Central memory CD8-positive, alpha-beta T cell (primary cell): ENCODE measurements at regions not wholly inside any gene's neighbourhood (a gene's known extent, or its start where the extent isn't known, plus 50 kb on each side); places are given as distances from the start of the nearest gene placed in this dataset.

ENCODE experiments used
- ATAC-seq: fragments of 150-1000 bp; cut with Tn5 transposase; replicated peaks from 2 replicates; pipeline ENCODE4 v1.10.0; 2022; ENCODE audit warnings: mild to moderate bottlenecking, moderate FRiP score, moderate number of reproducible peaks; ENCODE audit not compliant: poor library complexity, severe bottlenecking; ENCODE audit errors: extremely low read depth
- DNase-seq, 2 donors: peaks; one replicate each; pipeline ENCODE4 v3.0.0; 2021; ENCODE audit warnings: low spot score in 2 of 2
- H3K27ac Mint-ChIP-seq: one replicate; pipeline ENCODE4 v1.8.0; 2022; ENCODE audit warnings: low read depth, mild to moderate bottlenecking, moderate library complexity, mixed read lengths
- H3K27me3 Mint-ChIP-seq: one replicate; pipeline ENCODE4 v1.8.0; 2022; ENCODE audit warnings: mixed read lengths
- H3K36me3 Mint-ChIP-seq: one replicate; pipeline ENCODE4 v1.8.0; 2022; ENCODE audit warnings: mild to moderate bottlenecking, moderate library complexity, mixed read lengths; ENCODE audit not compliant: insufficient read depth
- H3K4me1 Mint-ChIP-seq: one replicate; pipeline ENCODE4 v1.8.0; 2022; ENCODE audit warnings: mixed read lengths
- H3K4me3 Mint-ChIP-seq: one replicate; pipeline ENCODE4 v1.8.0; 2022; ENCODE audit warnings: mild to moderate bottlenecking, moderate library complexity, mixed read lengths
- H3K9me3 Mint-ChIP-seq: one replicate; pipeline ENCODE4 v1.8.0; 2022; ENCODE audit warnings: mixed read lengths

DNA sequence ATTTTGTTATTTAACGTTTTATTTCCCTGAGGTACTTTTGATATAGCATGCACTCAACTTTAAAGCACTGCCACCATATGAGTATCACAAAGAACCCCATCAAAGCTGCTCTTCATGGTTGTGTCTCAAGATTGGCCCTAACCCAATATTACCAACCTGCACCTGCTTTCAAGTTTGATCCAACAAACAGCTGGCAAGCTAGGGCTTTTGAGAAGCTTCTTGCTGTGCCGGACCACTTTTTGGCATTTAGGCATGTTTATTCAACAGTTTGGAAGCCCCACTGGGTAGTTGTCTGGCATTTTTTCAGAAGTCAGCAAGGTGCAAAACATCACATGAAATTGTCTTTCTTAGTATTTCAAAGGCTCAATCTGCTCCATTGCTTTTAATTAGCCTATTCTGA is 137.2 kb upstream of the PLEKHA5 start:
- no peaks in the 10 kb centered on the region for H3K36me3 Mint-ChIP-seq
- no peaks in the 10 kb centered on the region for H3K4me1 Mint-ChIP-seq
- peaks cover 22% of the 10 kb centered on the region for H3K27me3 Mint-ChIP-seq
- no peaks in the 10 kb centered on the region for H3K9me3 Mint-ChIP-seq
- H3K27ac Mint-ChIP-seq, result no peak overlapping the region
- DNase-seq, result no peak
- no peak overlapping the region for H3K4me3 Mint-ChIP-seq
- ATAC-seq, result no peak

DNA sequence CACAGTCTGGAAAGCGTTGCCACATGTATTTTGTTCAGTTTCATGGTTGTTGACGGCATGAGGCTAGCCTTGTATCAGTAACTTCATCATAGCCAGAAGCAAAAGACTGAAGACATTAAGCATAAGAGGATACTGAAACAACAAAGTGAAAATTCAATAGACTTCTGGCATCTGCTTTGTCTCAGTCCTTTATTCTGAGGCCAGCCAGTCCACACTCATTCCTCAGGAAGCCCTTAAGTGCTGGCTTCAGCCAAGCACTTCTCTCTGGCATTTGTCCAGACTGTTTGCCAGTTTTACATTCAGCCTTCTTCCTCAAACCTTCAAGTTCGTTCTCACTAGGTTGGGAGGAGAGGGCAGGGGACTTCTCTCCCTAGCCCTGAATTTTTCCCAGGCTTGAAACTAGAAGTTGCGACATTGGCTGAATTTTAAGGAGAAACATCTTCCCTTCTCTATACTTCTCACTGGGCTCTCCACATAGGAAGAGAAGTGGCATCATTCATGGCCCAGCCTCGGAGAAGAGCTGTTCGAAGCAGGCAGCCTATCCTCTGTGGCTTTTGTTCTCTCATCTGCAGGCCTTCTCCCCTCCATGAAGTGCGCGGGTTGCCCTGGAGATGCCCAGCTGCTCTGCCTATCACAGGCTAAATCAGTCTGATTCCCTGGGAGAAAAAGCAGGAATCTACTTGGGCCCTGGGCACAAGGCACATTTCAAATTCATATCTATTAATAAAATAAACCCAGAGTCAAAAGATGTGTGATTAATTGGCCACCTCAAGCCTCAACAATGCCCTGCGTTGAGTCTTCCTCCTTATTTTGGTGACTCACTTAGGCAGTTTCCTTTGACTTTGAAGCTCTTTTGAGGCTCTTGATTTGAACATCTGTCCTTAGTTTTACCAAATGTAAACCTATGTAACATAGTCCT is 130.9 kb upstream of the PLEKHA5 start:
- H3K9me3 Mint-ChIP-seq, result no peaks in the 10 kb centered on the region
- DNase-seq, result no peak
- H3K27me3 Mint-ChIP-seq, result peaks cover 13% of the 10 kb centered on the region
- H3K27ac Mint-ChIP-seq, result no peak overlapping the region
- H3K4me3 Mint-ChIP-seq, result no peak overlapping the region
- no peak for ATAC-seq
- H3K36me3 Mint-ChIP-seq, result no peaks in the 10 kb centered on the region
- no peaks in the 10 kb centered on the region for H3K4me1 Mint-ChIP-seq

DNA sequence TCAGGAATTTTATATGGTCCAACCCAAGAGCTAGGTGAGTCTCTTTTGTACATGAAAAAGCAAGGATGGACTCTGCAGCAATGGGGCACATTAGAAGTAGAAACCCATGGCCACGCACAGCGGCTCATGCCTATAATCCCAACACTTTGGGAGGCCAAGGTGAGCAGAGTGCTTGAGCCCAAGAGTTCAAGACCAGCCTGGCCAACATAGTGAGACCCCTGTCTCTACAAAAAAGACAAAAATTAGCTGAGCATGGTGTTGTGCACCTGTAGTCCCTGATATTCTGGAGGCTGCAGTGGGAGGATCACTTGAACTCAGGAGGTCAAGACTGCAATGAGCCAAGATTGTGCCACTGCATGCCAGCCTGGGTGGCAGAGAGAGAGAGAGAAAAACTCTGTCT is 128.7 kb upstream of the PLEKHA5 start:
- Mint-ChIP-seq H3K36me3 (no peaks in the 10 kb centered on the region), H3K4me3 (no peak overlapping the region), H3K27ac (no peak overlapping the region), H3K27me3 (no peaks in the 10 kb centered on the region), H3K4me1 (no peaks in the 10 kb centered on the region), H3K9me3 (no peaks in the 10 kb centered on the region)
- ATAC-seq, result no peak
- DNase-seq, result no peak

DNA sequence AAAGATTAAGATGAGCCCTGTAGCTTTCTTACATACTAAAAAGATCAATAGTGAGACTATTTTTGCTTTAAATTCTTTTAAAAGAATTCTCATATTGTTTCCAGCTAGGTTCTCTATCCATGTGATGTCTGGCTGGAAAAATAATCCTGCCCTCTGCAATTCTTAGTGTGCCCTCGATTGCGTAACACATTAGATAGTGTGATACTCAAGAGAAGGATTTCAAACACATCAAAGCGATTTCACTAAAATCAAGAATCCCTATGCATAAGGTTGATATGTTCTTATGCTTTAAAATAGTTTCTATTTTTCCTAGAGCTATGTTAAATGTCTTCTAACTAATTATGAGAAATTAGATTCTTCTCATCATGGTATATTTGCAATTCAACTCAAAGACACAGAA is 127.3 kb upstream of the PLEKHA5 start:
- no peak for DNase-seq
- no peak for ATAC-seq
- H3K9me3 Mint-ChIP-seq, result no peaks in the 10 kb centered on the region
- H3K4me1 Mint-ChIP-seq, result no peaks in the 10 kb centered on the region
- no peaks in the 10 kb centered on the region for H3K27me3 Mint-ChIP-seq
- H3K27ac Mint-ChIP-seq, result no peak overlapping the region
- no peak overlapping the region for H3K4me3 Mint-ChIP-seq
- H3K36me3 Mint-ChIP-seq, result no peaks in the 10 kb centered on the region

DNA sequence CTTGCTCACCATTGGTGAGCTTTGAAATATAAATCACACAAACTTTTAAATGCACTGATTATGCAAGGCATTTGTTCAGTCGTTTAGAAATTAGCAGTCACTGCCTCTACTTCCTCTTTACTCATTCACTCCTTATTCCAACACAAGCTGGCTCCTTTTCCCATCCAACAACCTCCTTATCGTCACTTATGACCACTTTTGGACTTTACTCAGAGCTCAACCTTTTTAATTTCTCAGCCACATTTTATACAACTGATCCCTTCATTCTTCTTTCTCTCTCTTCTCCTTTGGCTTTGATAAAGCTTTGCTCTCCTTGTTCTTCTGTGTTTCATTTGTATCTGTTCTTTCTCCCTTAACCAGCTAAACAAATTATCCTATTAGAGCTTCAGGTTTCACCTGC is 126.4 kb upstream of the PLEKHA5 start:
- Mint-ChIP-seq H3K4me3 (no peak overlapping the region), H3K27ac (no peak overlapping the region), H3K36me3 (no peaks in the 10 kb centered on the region), H3K9me3 (no peaks in the 10 kb centered on the region), H3K27me3 (no peaks in the 10 kb centered on the region), H3K4me1 (no peaks in the 10 kb centered on the region)
- ATAC-seq, result no peak
- DNase-seq, result no peak

DNA sequence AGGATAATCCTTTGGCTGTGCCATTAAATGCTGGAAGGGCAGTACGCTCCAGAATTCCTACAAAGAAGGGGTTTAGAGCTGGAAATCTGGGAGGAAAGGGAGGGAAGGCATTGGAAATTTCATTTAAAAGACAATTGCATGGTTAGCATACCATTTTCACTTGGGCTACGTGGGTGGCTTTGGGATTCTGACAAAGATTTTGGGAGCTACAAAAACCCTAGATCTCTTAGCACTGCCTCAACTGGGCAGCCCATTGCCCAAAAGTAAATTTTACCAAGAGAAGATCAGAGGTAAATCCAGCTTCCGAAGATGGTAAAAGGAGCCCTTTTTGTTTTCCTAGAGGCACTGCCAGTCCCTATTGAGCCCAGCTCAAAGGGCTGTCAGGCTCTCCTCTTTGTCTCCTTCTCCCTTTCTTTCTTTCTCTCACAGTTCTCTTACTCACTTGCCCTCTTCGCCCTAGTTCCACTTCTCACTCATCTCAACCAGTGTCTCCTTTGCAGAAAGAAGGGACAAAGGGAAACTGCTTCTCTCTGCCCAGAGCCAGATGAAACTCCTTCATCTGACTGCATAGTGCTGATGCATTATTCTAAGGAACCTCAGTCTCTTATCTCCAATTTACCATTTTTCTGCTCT is 125.4 kb upstream of the PLEKHA5 start:
- H3K4me3 Mint-ChIP-seq, result no peak overlapping the region
- no peaks in the 10 kb centered on the region for H3K4me1 Mint-ChIP-seq
- H3K9me3 Mint-ChIP-seq, result no peaks in the 10 kb centered on the region
- no peak overlapping the region for H3K27ac Mint-ChIP-seq
- ATAC-seq (no peak), DNase-seq (no peak)
- H3K36me3 Mint-ChIP-seq, result no peaks in the 10 kb centered on the region
- H3K27me3 Mint-ChIP-seq, result no peaks in the 10 kb centered on the region

DNA sequence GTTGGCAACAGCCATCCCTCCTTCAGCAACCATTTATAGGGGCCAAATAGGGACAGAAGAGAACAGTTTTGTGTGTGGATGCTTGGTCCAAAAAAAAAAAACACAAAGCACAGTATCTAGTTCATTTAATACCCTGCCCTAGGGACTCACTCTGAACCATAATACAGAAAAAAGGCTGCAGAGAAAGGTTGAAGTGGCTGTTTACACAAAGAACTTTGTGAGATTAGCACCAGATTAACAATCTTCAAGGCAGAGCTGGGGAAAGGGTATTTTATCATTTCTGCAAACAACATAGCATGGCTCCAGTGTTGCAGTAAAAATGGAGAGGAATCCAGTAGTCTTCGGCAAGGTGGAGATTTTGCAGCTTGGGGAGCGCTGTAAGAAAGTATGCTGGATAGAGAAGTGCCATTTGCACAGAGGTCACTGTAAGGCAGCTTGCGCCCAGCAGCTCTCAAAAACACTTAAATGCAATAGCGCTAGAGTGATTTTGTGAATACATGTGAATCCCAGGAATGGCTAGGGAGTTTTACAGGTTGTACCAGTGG is 124.2 kb upstream of the PLEKHA5 start:
- Mint-ChIP-seq H3K36me3 (no peaks in the 10 kb centered on the region), H3K4me3 (no peak overlapping the region), H3K27me3 (no peaks in the 10 kb centered on the region), H3K4me1 (no peaks in the 10 kb centered on the region), H3K9me3 (no peaks in the 10 kb centered on the region), H3K27ac (no peak overlapping the region)
- ATAC-seq (no peak), DNase-seq (no peak)

DNA sequence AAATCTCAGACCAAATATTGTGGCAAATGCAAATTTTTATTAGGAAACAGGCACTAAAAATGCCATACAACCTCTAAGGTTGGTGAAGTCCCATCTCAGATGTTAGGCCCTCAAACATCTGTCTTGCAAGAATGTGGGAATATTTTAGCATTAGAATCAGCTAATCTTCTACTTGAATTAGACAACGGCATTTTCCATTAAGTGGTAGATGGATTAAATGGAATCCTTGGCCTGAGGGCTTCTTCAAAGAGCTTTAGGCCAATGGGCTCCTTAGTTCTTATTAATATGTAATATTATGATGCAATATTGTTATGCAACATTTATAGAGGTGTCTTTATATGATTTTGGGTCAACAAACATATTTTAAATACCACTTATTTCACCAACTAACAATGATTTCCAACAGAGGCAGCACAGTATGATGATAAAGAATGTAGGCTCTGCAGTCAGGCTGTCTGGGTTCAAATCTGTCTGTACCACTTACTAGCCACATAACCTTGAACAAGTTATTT is 122.9 kb upstream of the PLEKHA5 start:
- Mint-ChIP-seq H3K27ac (no peak overlapping the region), H3K9me3 (no peaks in the 10 kb centered on the region), H3K4me1 (no peaks in the 10 kb centered on the region), H3K4me3 (no peak overlapping the region), H3K36me3 (no peaks in the 10 kb centered on the region), H3K27me3 (no peaks in the 10 kb centered on the region)
- ATAC-seq, result no peak
- no peak for DNase-seq

DNA sequence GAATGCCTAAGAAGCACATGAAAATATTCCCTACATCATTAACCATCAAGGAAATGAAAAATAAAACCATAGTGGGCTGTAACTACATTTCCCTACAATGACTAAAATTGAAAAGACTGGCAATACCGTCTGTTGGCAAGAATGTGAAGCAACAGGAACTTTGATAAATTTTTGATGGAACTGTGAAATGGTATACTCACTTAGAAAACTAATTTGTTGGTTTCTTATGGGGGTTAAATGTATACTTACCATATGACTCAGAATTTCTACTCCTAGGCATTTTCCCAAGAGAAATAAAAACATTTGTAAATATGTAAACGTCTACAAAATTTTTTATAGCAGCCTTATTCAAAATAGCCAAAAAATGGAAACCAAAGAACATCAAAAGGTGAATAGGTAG is 121.4 kb upstream of the PLEKHA5 start:
- H3K4me3 Mint-ChIP-seq, result no peak overlapping the region
- no peaks in the 10 kb centered on the region for H3K36me3 Mint-ChIP-seq
- no peaks in the 10 kb centered on the region for H3K27me3 Mint-ChIP-seq
- no peaks in the 10 kb centered on the region for H3K9me3 Mint-ChIP-seq
- H3K4me1 Mint-ChIP-seq, result no peaks in the 10 kb centered on the region
- DNase-seq, result no peak
- H3K27ac Mint-ChIP-seq, result no peak overlapping the region
- no peak for ATAC-seq

DNA sequence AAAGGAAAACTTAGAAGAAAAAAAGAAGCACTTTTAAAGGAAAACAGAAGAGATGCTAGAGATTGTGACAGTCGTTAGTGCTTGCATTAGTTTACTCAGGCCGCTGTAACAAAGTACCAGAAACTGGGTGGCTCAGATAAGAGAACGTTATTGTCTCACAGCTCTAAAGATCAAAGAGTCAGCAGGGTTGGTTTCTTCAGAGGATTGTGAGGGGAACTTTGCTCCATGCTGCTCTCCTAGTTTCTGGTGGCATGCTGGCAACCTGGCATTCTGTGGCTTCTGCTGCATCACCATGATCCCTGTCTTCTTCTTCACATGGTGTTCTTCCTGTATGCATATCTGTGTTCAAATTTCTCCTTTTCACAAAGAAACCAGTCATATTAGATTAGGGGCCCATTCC is 119.4 kb upstream of the PLEKHA5 start:
- Mint-ChIP-seq H3K36me3 (no peaks in the 10 kb centered on the region), H3K9me3 (no peaks in the 10 kb centered on the region), H3K27ac (no peak overlapping the region), H3K4me3 (no peak overlapping the region), H3K27me3 (peaks cover 4% of the 10 kb centered on the region), H3K4me1 (no peaks in the 10 kb centered on the region)
- ATAC-seq (no peak), DNase-seq (no peak)

DNA sequence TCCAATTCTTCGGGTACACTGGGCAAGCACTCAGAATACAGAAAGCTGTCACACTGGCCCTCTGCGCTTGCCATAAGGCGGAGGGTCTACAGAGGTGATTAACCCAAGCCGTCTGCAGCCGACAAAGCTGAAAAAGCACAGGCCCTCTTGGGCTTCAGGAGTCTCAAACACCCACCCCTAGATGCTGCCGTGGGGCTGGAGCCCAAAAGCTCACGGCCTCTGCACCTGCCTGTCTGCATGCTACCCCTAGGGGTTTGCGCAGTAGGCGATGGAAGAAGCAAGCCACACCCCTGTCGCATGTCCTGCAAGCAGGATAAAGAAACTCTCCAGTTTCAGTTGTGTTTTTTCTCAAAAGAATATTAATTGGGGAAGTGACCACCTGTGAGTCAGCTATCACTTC is 118.8 kb upstream of the PLEKHA5 start:
- Mint-ChIP-seq H3K4me1 (no peaks in the 10 kb centered on the region), H3K36me3 (no peaks in the 10 kb centered on the region), H3K4me3 (no peak overlapping the region), H3K27ac (no peak overlapping the region), H3K27me3 (peaks cover 10% of the 10 kb centered on the region), H3K9me3 (no peaks in the 10 kb centered on the region)
- DNase-seq (no peak), ATAC-seq (no peak)

DNA sequence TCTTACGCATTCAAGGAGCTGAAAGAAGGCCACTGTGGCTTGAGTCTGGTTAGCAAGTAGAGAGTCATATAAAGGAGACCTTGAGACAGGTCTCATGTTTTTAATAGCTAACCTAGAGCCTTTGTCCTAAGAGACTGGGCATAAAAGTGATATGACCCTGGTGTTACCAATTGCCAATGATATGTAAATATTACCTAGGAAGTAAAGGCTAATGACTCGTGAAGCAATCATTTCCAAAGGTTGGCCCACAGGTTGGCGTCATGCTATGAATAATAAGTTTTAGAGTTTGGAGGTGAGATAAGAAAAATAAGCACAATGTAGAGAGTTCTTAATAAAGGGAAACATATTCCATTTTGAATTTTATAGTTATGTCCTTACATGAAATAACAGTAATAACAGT is 116.6 kb upstream of the PLEKHA5 start:
- H3K36me3 Mint-ChIP-seq, result no peaks in the 10 kb centered on the region
- H3K27me3 Mint-ChIP-seq, result peaks cover 13% of the 10 kb centered on the region
- ATAC-seq (no peak), DNase-seq (no peak)
- no peak overlapping the region for H3K27ac Mint-ChIP-seq
- no peak overlapping the region for H3K4me3 Mint-ChIP-seq
- H3K9me3 Mint-ChIP-seq, result no peaks in the 10 kb centered on the region
- H3K4me1 Mint-ChIP-seq, result no peaks in the 10 kb centered on the region

DNA sequence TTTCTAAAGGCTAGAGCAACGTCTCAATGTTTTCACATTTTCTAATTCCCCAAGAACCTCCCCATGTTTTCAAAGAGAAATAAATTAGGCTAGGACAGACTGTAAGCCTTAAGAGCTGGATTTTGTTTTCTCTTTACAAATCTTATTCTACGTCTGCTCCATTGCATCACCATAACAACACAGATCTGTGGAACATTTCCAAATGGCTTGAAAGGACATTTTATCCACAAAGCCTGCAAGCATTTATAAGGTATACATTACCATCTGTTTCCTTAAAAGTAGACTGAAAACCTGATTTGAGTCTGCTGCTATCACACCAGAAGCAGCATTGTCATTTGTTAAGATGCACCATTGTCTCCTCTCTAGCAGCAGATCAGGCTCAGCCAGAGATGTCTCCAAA is 115.3 kb upstream of the PLEKHA5 start:
- Mint-ChIP-seq H3K27ac (no peak overlapping the region), H3K4me1 (no peaks in the 10 kb centered on the region), H3K27me3 (peaks cover 13% of the 10 kb centered on the region), H3K36me3 (no peaks in the 10 kb centered on the region), H3K4me3 (no peak overlapping the region), H3K9me3 (no peaks in the 10 kb centered on the region)
- DNase-seq (no peak), ATAC-seq (no peak)
